Spinal cord (tissue), 9 donors: ENCODE measurements at regions not wholly inside any gene's neighbourhood (a gene's known extent, or its start where the extent isn't known, plus 50 kb on each side); places are given as distances from the start of the nearest gene placed in this dataset.

Experiments
- DNase-seq, 6 donors: peaks; one replicate each; pipeline versions ENCODE4 v3.0.0 to v3.0.0-alpha.2; 2013 to 2015; ENCODE audit warnings: low spot score in 6 of 6, low read depth in 4 of 6
- H3K27ac ChIP-seq: one replicate; pipeline ENCODE4 v1.5.1; 2013; ENCODE audit warnings: low read depth, low read length, control low read depth
- H3K27me3 ChIP-seq: one replicate; pipeline ENCODE4 v1.6.1; 2013; ENCODE audit warnings: low read length; ENCODE audit not compliant: control insufficient read depth, insufficient read depth
- H3K36me3 ChIP-seq: one replicate; pipeline ENCODE4 v1.6.1; 2013; ENCODE audit warnings: low read length; ENCODE audit not compliant: control insufficient read depth, insufficient read depth
- H3K4me1 ChIP-seq: one replicate; pipeline ENCODE4 v1.6.1; 2013; ENCODE audit warnings: low read length; ENCODE audit not compliant: control insufficient read depth, insufficient read depth
- H3K4me3 ChIP-seq: one replicate; pipeline ENCODE4 v1.5.1; 2013; ENCODE audit warnings: low read depth, low read length, control low read depth
- H3K9me3 ChIP-seq: one replicate; pipeline ENCODE4 v1.6.1; 2013; ENCODE audit warnings: low read length; ENCODE audit not compliant: control insufficient read depth, insufficient read depth
- WGBS: methylation state at CpG from one replicate; pipeline ENCODE4 v1.1.5; 2013; ENCODE audit warnings: missing lambda C conversion rate; ENCODE audit not compliant: insufficient coverage; 5-methylcytosine and 5-hydroxymethylcytosine counted together
- donor health status: healthy.

DNA sequence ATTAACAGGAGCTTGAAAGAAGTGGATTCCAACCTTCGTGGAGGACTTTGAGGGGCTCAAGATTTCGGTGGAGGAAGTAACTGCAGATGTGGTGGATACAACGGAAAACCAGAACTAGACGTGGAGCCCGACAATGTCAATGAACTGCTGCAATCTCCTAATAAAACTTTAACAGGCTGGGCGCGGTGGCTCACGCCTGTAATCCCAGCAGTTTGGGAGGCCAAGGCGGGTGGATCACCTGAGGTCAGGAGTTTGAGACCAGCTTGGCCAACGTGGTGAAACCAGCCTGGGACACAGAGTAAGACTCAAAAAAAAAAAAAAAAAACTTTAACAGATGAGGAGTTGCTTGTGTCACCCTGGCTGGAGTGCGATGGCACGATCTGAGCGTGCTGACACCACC, 477.8 kb upstream of the MKI67 start:
- 97% methylated on average over 11 of the region's 13 CpGs for WGBS
- H3K27me3 ChIP-seq: no peaks in the 10 kb centered on the region
- no peaks in the 10 kb centered on the region for H3K36me3 ChIP-seq
- H3K4me1 ChIP-seq: no peaks in the 10 kb centered on the region
- H3K27ac ChIP-seq: no peak overlapping the region
- no peaks in the 10 kb centered on the region for H3K9me3 ChIP-seq
- H3K4me3 ChIP-seq: no peak overlapping the region
- DNase-seq: no peak

- H3K27ac ChIP-seq: no peak overlapping the region
- DNase-seq: no peak
- no peak overlapping the region for H3K4me3 ChIP-seq
- H3K9me3 ChIP-seq: no peaks in the 10 kb centered on the region
- no CpG with 5 or more reads among the region's 1 CpG for WGBS
- H3K36me3 ChIP-seq: no peaks in the 10 kb centered on the region
- no peaks in the 10 kb centered on the region for H3K4me1 ChIP-seq
- no peaks in the 10 kb centered on the region for H3K27me3 ChIP-seq
Measured at GRCh38 chr10:128605180-128605579, 479.0 kb upstream of the MKI67 start.

DNA sequence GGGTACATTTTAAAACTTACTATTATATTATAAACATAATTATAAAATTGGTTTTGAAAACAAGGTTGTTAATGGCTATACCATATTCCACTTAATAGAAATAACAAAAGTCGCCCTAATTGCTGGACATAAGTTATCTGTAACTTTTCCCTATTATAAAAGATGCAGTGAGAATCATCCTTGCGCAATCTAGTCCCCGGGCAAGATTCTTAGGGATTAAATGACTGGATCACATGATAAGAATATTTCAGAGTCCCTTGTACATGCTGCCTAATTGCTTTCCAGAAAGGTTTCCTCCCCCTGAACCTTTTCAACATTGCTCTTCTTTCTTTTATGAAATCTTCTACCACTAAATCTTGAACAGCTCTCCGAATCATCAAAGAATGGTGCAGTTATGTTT, 479.8 kb upstream of the MKI67 start:
- no peak for DNase-seq
- no CpG with 5 or more reads among the region's 4 CpGs for WGBS
- H3K9me3 ChIP-seq: no peaks in the 10 kb centered on the region
- no peak overlapping the region for H3K4me3 ChIP-seq
- no peaks in the 10 kb centered on the region for H3K4me1 ChIP-seq
- H3K36me3 ChIP-seq: no peaks in the 10 kb centered on the region
- H3K27ac ChIP-seq: no peak overlapping the region
- H3K27me3 ChIP-seq: no peaks in the 10 kb centered on the region

DNA sequence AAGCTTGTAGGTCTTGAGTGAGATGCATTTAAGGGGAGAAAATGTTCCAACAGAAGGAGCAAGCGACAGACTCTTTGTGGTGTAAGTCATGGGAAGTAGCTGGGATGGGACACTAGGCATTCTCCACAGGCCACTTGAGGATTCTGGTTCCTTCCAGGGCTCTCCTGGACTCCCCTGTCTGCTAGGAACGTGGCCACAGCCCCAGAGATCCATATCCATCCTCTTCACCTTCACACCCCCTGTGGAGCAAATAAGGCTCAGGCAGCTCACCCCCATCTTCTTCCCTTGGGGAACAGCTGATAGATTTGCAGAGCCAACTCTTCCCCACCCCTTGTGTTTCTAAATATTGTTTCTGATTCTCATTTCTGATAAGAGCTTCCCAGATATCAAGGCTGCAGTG, 482.6 kb upstream of the MKI67 start:
- DNase-seq: no peak
- no peaks in the 10 kb centered on the region for H3K36me3 ChIP-seq
- no peaks in the 10 kb centered on the region for H3K27me3 ChIP-seq
- H3K4me1 ChIP-seq: no peaks in the 10 kb centered on the region
- 73% methylated on average over 2 of the region's 2 CpGs for WGBS
- no peak overlapping the region for H3K27ac ChIP-seq
- H3K4me3 ChIP-seq: no peak overlapping the region
- no peaks in the 10 kb centered on the region for H3K9me3 ChIP-seq

DNA sequence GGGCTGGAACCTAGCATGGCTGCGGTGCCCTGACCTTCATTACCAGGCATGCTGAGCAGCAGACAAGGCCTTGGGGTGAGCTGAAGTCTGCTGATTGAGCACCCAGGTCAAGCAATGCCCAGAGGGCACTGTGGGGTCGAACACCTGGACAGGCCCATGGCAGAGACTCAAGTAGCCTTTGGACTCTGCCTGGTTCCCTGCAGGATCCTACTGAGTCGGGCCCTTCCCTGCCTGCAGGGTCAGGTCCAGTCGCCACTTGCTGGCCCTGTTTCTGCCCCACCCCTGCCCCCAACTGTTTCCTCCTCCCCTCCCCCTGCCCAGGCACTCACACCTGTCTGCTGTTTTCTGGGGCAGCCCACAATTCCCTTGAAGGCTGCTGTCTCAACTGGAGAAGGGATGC, 483.2 kb upstream of the MKI67 start:
- H3K27ac ChIP-seq: no peak overlapping the region
- peaks cover 5% of the 10 kb centered on the region for H3K4me1 ChIP-seq
- WGBS: 91% methylated on average over 4 of the region's 4 CpGs
- H3K4me3 ChIP-seq: no peak overlapping the region
- DNase-seq: no peak
- H3K36me3 ChIP-seq: no peaks in the 10 kb centered on the region
- H3K27me3 ChIP-seq: no peaks in the 10 kb centered on the region
- no peaks in the 10 kb centered on the region for H3K9me3 ChIP-seq

DNA sequence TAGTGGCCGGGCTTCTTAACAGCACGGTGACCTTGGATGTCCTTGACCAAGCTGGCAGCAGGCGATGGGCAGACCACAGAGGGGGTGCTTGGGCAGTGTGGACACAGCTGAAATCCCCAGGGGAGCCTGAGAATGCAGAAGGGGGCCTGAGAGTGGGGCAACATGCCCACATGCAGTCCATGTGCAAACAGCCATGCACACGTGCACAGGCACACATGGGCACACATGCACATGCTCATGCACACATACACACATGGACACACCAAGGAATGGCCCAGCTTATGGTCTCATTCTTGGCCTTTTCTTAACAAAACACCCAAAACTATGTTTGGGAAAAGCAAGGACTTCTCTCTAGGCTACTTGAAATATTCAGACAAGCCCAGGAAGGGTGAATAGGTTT, 483.9 kb upstream of the MKI67 start:
- no peak overlapping the region for H3K4me3 ChIP-seq
- no peaks in the 10 kb centered on the region for H3K9me3 ChIP-seq
- no peak for DNase-seq
- 97% methylated on average over 4 of the region's 4 CpGs for WGBS
- H3K27ac ChIP-seq: no peak overlapping the region
- peaks cover 9% of the 10 kb centered on the region for H3K4me1 ChIP-seq
- H3K27me3 ChIP-seq: no peaks in the 10 kb centered on the region
- H3K36me3 ChIP-seq: no peaks in the 10 kb centered on the region

GRCh38 chr10:128612195-128612594, 486.0 kb upstream of the MKI67 start:
- WGBS: 81% methylated on average over 5 of the region's 7 CpGs
- no peaks in the 10 kb centered on the region for H3K9me3 ChIP-seq
- no peak overlapping the region for H3K4me3 ChIP-seq
- DNase-seq: no peak
- H3K36me3 ChIP-seq: no peaks in the 10 kb centered on the region
- H3K27ac ChIP-seq: no peak overlapping the region
- H3K27me3 ChIP-seq: no peaks in the 10 kb centered on the region
- H3K4me1 ChIP-seq: peaks cover 11% of the 10 kb centered on the region

- Histone ChIP-seq H3K36me3 (no peaks in the 10 kb centered on the region), H3K27me3 (no peaks in the 10 kb centered on the region), H3K4me3 (no peak overlapping the region), H3K27ac (no peak overlapping the region), H3K4me1 (peaks cover 11% of the 10 kb centered on the region), H3K9me3 (no peaks in the 10 kb centered on the region)
- DNase-seq: no peak
- WGBS: 95% methylated on average over 9 of the region's 9 CpGs
Measured at GRCh38 chr10:128612631-128613030, 486.4 kb upstream of the MKI67 start.

DNA sequence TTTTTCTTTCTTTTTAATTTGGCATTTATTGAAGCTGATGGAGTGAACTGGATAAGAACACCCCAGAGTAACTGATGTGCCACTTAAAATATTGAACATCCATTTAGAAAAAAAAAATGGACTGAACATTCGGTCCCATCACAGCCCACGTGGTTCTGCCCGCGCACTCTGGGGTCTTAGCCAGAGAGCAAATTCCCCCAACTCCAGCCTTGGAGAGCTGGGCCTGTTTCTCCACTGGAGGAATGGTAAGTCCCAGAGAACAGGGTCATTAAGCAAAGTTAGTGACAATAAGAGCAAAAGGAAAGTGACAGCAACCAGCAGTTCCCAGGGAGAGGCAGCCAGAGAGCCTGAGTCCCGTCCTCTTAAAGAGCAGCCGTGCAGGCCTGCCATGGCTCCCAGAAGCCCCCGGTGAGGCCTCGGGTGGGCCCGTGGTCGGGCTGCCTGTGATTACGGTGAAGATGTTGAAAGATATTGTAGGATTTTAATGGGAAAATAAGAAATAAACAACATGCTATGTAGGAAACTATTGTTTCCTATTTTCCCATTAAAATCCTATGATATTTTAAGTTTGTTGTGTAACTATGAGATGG, 487.9 kb upstream of the MKI67 start:
- Histone ChIP-seq H3K4me3 (no peak overlapping the region), H3K4me1 (peaks cover 11% of the 10 kb centered on the region), H3K27me3 (no peaks in the 10 kb centered on the region), H3K9me3 (no peaks in the 10 kb centered on the region), H3K27ac (no peak overlapping the region), H3K36me3 (no peaks in the 10 kb centered on the region)
- 59% methylated on average over 10 of the region's 11 CpGs for WGBS
- DNase-seq: peak in 5 of 6 donors; percentile 21 to 65 (median 31)

DNA sequence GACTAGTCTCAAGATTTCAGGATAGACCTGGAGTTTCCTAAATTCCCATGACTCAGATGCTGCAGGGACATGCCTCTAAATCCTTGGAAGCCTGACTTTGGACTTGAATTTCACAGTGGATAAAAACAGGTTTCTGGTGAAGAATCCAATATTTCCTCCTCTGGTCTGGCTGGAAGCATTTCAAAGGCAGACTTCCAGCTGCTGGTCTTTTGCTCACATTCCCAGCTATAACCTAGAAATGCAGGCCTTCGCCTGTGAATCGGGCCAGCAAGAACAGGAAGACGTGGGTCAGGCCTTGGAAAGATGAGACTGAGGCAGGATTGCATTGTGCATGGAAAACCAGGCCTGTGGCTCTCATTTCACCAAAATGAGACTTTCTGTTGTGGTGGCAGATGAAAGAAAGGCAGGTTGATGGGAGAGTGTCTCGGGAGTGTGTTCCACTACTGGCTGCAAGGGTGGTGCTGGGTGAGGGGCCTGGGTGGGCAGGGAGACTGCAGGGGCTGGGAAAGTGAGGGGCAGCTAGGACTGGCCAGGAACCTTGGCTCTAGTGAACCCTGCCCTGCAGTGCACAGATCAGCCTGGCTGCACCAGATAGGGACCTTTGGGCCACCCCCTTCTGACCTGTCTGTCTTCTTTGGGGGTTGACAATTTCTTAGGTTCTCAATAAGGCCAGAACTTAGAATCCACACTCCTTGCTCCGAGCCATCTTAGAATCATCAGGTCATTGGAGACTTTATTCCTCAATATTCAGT, 488.8 kb upstream of the MKI67 start:
- no peaks in the 10 kb centered on the region for H3K27me3 ChIP-seq
- H3K27ac ChIP-seq: no peak overlapping the region
- peaks cover 11% of the 10 kb centered on the region for H3K4me1 ChIP-seq
- DNase-seq: peak in 1 of 6 donors; percentile 41
- H3K4me3 ChIP-seq: no peak overlapping the region
- WGBS: 69% methylated on average over 5 of the region's 5 CpGs
- no peaks in the 10 kb centered on the region for H3K36me3 ChIP-seq
- no peaks in the 10 kb centered on the region for H3K9me3 ChIP-seq
